ENCODE measurements at regions not wholly inside any gene's neighbourhood (a gene's known extent, or its start where the extent isn't known, plus 50 kb on each side); places are given as distances from the start of the nearest gene placed in this dataset.

GRCh38 chr2:128401680-128402079, 83.0 kb upstream of the HS6ST1 start:
- TF ChIP-seq, protein P1, sequence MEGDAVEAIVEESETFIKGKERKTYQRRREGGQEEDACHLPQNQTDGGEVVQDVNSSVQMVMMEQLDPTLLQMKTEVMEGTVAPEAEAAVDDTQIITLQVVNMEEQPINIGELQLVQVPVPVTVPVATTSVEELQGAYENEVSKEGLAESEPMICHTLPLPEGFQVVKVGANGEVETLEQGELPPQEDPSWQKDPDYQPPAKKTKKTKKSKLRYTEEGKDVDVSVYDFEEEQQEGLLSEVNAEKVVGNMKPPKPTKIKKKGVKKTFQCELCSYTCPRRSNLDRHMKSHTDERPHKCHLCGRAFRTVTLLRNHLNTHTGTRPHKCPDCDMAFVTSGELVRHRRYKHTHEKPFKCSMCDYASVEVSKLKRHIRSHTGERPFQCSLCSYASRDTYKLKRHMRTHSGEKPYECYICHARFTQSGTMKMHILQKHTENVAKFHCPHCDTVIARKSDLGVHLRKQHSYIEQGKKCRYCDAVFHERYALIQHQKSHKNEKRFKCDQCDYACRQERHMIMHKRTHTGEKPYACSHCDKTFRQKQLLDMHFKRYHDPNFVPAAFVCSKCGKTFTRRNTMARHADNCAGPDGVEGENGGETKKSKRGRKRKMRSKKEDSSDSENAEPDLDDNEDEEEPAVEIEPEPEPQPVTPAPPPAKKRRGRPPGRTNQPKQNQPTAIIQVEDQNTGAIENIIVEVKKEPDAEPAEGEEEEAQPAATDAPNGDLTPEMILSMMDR (IDR thresholded peaks at IDR 0.05) = no peak
- no peak overlapping the region for H3K27ac ChIP-seq
- H3K36me3 ChIP-seq = no peaks in the 10 kb centered on the region
- H3K4me3 ChIP-seq (ENCODE audit: low read depth in 1 of 2, low read length in 1 of 2) = no peak overlapping the region
- no peaks in the 10 kb centered on the region for H3K9me3 ChIP-seq
- no peaks in the 10 kb centered on the region for H3K4me1 ChIP-seq (ENCODE audit: control insufficient read depth in 1 of 2, insufficient read depth in 1 of 2, low read depth in 1 of 2, low read length in 1 of 2)
- no peaks in the 10 kb centered on the region for H3K27me3 ChIP-seq

DNA sequence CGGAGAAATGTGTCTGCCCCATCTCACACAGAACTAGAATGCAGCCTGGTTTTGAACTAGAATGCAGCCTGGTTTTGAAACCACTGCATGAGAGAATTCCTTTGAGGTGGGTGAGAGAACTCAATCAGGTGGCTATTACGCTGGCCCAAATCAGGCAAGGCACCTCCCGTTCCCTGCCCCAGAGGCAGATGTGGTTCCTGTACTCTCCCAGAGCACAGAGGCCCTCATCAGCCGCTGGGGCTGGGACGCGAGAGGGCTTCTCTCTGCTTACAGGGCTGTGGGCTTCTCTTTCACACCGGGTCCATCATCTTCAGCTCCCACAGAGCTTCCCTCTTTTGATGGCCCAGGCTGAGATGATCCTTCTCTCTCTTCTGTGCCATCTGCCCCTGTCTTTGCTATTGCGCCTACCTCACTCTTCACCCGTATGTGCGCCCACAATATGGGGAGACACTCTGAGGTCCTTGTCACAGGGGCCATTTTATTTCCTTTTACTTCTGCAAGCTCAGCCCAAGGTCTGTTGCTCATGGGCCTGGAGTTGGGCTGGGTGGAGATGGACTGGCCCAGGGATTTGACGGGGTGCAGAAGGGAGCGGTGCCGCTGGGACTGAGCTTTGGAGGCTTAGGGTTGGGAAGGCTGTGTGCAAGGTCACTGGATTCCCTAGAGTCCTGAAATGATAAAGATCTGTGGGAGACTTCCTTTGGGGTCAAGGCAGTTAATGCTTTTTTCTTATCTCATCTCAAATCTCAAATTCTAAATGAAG, 84.4 kb upstream of the HS6ST1 start:
- Histone ChIP-seq H3K9me3 (no peaks in the 10 kb centered on the region), H3K36me3 (no peaks in the 10 kb centered on the region), H3K4me3 (ENCODE audit: low read depth in 1 of 2, low read length in 1 of 2) (no peak overlapping the region), H3K4me1 (ENCODE audit: control insufficient read depth in 1 of 2, insufficient read depth in 1 of 2, low read depth in 1 of 2, low read length in 1 of 2) (no peaks in the 10 kb centered on the region), H3K27ac (no peak overlapping the region), H3K27me3 (no peaks in the 10 kb centered on the region)
- TF ChIP-seq, protein P1 (IDR thresholded peaks at IDR 0.05) = no peak

- TF ChIP-seq, protein P1 (IDR thresholded peaks at IDR 0.05) = no peak
- Histone ChIP-seq H3K36me3 (no peaks in the 10 kb centered on the region), H3K4me3 (ENCODE audit: low read depth in 1 of 2, low read length in 1 of 2) (no peak overlapping the region), H3K27me3 (no peaks in the 10 kb centered on the region), H3K27ac (no peak overlapping the region), H3K4me1 (ENCODE audit: control insufficient read depth in 1 of 2, insufficient read depth in 1 of 2, low read depth in 1 of 2, low read length in 1 of 2) (no peaks in the 10 kb centered on the region), H3K9me3 (no peaks in the 10 kb centered on the region)
Measured at GRCh38 chr2:128403814-128404708, 85.4 kb upstream of the HS6ST1 start.

- H3K36me3 ChIP-seq = no peaks in the 10 kb centered on the region
- no peaks in the 10 kb centered on the region for H3K4me1 ChIP-seq (ENCODE audit: control insufficient read depth in 1 of 2, insufficient read depth in 1 of 2, low read depth in 1 of 2, low read length in 1 of 2)
- H3K27ac ChIP-seq = no peak overlapping the region
- H3K9me3 ChIP-seq = no peaks in the 10 kb centered on the region
- H3K4me3 ChIP-seq (ENCODE audit: low read depth in 1 of 2, low read length in 1 of 2) = no peak overlapping the region
- no peaks in the 10 kb centered on the region for H3K27me3 ChIP-seq
- TF ChIP-seq, protein P1 (IDR thresholded peaks at IDR 0.05) = no peak
Measured at GRCh38 chr2:128404709-128405466, 86.2 kb upstream of the HS6ST1 start.

DNA sequence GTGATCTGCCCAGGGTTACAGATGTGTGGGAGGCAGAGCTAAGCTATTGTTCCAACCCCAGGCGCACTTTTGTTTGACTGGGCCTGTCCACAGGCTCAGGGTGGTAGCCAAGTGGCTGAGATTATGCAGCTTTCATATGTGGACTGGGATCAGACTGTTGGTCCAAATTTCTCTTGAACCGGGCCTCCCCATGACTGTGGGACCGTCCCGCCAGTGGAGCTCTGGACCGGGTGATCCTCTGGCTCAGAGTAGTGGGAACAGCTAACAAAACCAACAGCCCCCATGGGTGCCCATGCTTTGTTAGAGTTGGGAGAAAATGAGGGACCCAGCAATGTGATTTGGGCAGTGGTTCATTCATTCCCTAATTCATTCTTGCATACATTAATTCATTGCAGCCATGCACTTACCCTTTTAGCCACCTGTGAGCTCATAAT, 86.8 kb upstream of the HS6ST1 start:
- Histone ChIP-seq H3K9me3 (no peaks in the 10 kb centered on the region), H3K36me3 (no peaks in the 10 kb centered on the region), H3K4me3 (ENCODE audit: low read depth in 1 of 2, low read length in 1 of 2) (no peak overlapping the region), H3K27me3 (no peaks in the 10 kb centered on the region), H3K27ac (no peak overlapping the region), H3K4me1 (ENCODE audit: control insufficient read depth in 1 of 2, insufficient read depth in 1 of 2, low read depth in 1 of 2, low read length in 1 of 2) (no peaks in the 10 kb centered on the region)
- TF ChIP-seq, protein P1 (IDR thresholded peaks at IDR 0.05) = no peak
